NCI-H82 (cell line): ENCODE measurements at regions not wholly inside any gene's neighbourhood (a gene's known extent, or its start where the extent isn't known, plus 50 kb on each side); places are given as distances from the start of the nearest gene placed in this dataset.

Source experiments
- DNase-seq: peaks from one replicate; lab custom pipeline; 2025; lab: John Stamatoyannopoulos, UW

- no peak for DNase-seq
Observed at GRCh38 chr3:180284331-180285110, 247.8 kb upstream of the PEX5L start.

DNA sequence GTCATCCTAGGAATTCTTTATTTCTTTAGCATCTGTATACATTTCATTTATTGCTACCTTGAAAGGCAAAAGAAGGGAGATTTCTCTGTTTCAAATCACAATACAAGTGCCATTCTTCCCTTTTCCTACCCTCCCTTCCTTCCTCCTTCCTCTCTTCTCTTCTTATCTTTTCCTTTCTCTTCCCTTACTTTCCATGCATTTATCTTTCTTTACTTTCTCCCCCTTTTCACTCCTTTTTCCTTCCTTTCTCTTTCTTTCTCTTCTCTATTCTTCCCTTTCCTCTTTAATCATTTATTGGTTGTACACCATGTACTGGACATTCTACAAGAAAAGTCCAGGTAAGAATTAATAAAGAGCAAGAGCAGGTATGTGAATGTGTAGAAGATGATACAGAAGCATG lies 251.0 kb upstream of the PEX5L start:
- no peak for DNase-seq

DNA sequence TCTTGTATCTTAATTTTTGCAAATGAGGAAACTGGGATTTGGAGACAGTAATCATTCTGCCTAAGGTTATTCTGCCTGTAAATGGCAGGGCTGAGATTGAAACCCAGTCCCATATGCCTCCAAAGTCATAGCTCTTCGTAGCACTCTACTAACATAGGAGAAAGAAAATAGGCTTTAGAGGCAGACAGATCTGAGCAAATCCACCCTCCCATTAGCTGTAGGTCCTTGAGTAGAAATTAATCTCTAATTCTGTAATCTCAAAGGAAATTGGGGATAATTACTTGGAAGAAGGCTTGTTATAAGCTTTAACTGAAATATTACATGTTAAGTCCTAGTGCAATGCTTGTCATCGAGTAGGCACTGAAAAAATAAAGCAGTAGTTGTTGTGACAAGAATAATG lies 252.1 kb upstream of the PEX5L start:
- DNase-seq, result peak; percentile 86

GRCh38 chr3:180290300-180290699 lies 253.6 kb upstream of the PEX5L start:
- no peak for DNase-seq

DNA sequence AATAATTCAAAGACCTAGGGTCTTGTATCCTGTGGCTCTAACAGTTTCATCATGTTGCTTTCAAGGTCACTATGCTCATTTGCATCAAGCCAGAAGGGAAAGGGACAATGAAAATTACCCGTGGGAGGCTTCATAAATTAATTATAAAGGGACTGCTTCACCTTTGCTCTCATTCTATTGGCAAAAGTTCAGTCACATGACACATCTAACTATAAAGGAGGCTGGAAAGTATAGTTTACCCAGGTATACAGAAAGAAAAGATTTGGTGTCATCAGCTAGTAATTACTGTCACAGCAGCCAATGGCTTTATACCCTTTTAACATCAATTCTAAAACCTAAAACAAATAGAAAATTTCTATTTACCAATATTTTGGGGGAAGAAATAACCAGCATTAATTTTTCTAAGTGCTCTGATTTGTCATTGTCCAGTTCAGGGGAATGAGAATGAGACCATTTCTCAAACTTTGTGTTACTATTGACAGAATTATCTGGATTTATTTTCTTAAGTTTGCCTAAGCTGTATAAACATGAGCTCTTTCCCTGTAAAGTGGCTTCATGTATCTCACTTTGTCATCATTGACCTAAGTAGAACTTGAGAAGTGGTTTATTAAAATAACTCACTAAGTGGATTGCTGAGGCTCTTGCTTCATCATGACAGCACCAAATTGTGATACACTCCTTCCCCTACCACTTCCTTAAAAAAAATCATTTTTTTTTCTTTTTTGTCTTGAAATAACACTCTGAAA lies 257.7 kb upstream of the PEX5L start:
- DNase-seq, result peak; percentile 26

GRCh38 chr3:180295811-180296210 lies 259.1 kb upstream of the PEX5L start:
- no peak for DNase-seq

DNA sequence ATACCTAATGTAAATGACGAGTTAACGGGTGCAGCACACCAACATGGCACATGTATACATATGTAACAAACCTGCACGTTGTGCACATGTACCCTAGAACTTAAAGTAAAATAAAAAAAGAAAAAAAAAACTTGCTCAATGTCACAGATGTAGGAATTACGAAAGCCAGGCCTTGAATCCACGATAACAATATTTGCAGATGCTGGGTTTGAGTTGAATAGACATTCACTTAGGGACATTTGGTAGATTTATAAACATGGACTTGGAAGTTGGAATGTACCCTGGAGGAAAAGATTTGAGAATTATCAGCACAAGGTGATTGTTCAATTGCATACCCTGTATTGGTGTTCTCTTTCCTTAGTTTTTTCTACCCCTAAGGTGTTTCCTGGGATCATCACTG lies 260.2 kb upstream of the PEX5L start:
- no peak for DNase-seq

GRCh38 chr3:180306155-180306554 lies 269.4 kb upstream of the PEX5L start:
- DNase-seq, result no peak

DNA sequence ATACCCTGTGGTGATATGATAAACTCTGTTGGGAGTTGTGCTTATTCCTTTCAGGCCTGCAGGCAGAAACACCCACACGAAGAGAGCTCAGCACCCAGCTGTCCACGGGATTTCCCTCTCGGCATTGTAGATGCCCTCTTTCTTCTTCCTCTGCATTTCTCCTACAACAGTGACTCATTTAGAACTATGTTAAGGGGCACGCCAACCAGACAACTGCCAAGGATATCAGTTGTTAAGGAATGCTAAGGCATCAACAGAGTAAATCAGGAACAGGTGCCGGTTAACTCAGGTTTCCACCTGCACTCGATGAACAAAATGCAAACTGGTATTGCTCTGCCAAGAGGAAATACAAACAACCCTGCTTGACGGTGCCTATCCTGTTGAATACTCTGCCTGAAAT lies 270.0 kb upstream of the PEX5L start:
- DNase-seq, result no peak

- no peak for DNase-seq
Observed at GRCh38 chr3:180311242-180311641, 274.5 kb upstream of the PEX5L start.

DNA sequence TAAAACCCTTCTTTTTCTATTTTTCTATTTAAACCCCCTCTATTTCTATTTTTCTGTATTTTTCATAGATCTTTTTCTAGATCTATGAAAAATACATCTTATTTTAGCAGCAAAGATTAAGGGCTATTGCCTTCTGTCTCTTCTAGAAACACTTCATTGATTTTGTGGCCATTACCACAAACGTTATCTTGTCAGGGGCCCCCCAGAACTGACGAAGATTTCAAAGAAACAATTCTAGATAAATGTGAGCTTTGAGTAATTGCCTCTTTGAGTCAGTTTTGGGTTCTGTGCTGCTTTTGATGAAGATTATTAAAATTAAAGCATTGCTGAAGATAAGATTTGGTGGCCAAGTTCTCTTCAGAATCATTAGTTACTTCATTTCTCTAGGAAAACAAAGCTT lies 279.6 kb upstream of the PEX5L start:
- no peak for DNase-seq

- no peak for DNase-seq
Observed at GRCh38 chr3:180319461-180319860, 282.5 kb upstream of the TTC14 start.

- DNase-seq, result no peak
Observed at GRCh38 chr3:180320631-180321030, 281.3 kb upstream of the TTC14 start.

DNA sequence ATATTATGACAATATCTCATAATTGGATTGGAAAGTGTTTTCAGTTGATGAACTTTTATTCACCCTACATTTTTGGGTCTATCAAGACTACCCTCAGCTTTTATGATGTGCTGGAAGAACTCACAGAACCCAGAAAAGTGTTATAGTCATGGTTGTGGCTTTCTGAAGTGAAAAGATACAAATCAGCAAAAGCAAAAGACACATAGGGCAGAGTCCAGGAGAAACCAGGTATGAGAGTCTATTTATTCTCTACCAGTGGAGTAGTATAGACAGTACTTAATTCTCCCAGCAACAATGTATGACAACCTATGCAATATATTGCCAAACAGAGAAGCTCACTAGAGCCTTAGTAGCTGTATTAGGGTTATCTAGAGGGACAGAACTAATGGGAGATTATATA lies 280.4 kb upstream of the TTC14 start:
- DNase-seq, result no peak

DNA sequence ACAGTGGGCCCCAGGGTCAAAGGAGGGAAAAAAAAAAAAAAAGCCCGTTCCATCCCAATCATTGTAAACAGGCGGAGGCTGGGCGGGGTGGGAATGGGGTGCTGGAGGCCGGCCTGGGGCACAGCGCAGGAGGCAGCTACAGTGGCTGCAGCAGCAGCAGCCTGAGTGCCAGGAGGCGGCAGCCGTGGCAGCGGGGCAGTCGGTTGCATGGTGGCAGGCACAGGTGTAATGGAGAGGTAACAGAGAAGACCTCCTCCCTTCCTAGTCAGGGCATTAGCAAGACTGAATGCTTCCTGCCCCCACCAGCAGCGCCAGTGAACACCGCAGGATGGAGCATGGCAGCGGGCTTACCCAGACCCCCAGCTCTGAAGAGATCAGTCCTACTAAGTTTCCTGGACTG lies 279.1 kb upstream of the TTC14 start:
- no peak for DNase-seq

GRCh38 chr3:180324791-180325190 lies 277.2 kb upstream of the TTC14 start:
- DNase-seq, result no peak

- no peak for DNase-seq
Observed at GRCh38 chr3:180325533-180325932, 276.4 kb upstream of the TTC14 start.

- no peak for DNase-seq
Observed at GRCh38 chr3:180325958-180326357, 276.0 kb upstream of the TTC14 start.

DNA sequence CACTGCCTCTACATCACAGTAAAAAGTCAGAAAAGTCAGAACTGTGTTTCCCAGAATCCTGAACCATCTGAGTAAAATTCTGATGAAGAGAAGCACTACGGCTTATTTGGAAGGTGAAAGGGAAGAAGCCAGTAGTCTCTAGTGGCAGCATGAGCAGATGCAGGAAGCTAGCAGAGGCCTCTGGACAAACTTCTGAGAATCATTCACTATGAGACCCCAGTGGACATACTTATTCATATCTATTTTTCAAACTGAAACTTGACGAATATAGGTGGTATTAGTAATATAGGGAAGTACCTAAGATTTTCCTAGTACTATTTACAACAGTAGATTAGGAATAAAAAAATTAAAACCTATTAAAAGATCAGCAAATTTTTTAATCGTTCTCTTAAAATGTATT lies 272.8 kb upstream of the TTC14 start:
- DNase-seq, result no peak

DNA sequence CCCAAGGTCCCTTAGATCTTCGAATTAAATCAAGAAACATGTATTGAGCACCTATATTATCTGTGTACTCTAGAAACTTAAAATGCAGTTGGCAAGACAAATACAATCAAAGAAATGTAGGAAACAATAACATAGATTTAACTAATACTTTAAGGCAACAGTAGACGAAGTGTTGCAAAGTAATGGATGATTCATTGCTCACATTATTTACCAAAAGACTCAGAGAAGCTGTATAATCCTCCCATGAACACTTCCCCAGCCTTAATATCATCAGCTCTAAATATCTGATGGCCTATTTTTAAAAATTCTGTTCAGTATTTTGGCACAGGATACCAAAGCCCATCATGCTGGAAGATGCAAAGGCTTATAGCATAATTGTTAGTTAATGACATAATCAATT lies 272.1 kb upstream of the TTC14 start:
- no peak for DNase-seq

DNA sequence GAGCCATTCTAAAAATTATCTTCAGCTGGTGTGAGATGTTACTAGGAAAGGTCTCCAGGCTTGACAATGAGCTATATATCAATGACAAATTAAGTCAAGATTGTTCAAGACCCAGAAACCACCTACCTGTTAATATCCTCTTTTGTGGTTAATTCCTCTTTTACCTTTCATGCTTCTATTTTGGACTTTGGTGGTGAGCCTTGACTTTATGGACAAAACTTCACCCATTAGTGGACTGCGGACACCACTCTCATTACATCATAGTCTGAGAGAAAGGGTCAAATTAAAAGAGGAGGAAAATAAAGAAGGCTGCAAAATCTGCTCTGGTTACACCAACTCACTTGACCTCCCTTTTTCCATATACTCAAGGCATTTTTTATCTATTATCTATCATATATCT lies 271.5 kb upstream of the TTC14 start:
- no peak for DNase-seq

- no peak for DNase-seq
Observed at GRCh38 chr3:180332608-180333007, 269.4 kb upstream of the TTC14 start.

GRCh38 chr3:180335050-180335449 lies 266.9 kb upstream of the TTC14 start:
- no peak for DNase-seq

DNA sequence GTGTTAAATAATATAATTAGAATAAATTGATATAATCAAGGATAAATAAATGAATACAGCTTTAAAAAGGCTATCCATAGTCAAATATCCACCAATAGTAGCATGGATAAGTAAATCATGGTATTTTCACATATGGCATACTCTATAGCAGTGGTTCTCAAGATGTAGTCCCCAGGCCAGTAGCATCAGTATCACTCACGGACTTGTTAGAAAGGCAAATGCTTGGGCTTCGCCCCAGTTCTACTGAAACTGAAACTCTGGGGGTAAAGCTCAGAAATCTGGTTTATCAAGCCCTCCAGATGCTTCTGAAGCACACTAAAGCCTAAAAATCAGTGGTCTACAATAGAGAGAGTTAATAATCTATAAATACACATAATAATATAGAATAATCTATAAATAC lies 261.6 kb upstream of the TTC14 start:
- peak; percentile 21 for DNase-seq
